22Rv1 (cell line): ENCODE measurements at regions not wholly inside any gene's neighbourhood (a gene's known extent, or its start where the extent isn't known, plus 50 kb on each side); places are given as distances from the start of the nearest gene placed in this dataset.

Source experiments
- ZFX ChIP-seq: fragments of 450-650 bp; IDR thresholded peaks from 2 replicates; pipeline ENCODE4 v1.6.1; 2017; ENCODE audit warnings: antibody characterized with exemption, borderline replicate concordance
- TF ChIP-seq, protein P1 (sequence below): fragments of 450-650 bp; IDR thresholded peaks from 2 replicates; pipeline ENCODE4 v1.5.1; 2017; ENCODE audit warnings: mild to moderate bottlenecking

DNA sequence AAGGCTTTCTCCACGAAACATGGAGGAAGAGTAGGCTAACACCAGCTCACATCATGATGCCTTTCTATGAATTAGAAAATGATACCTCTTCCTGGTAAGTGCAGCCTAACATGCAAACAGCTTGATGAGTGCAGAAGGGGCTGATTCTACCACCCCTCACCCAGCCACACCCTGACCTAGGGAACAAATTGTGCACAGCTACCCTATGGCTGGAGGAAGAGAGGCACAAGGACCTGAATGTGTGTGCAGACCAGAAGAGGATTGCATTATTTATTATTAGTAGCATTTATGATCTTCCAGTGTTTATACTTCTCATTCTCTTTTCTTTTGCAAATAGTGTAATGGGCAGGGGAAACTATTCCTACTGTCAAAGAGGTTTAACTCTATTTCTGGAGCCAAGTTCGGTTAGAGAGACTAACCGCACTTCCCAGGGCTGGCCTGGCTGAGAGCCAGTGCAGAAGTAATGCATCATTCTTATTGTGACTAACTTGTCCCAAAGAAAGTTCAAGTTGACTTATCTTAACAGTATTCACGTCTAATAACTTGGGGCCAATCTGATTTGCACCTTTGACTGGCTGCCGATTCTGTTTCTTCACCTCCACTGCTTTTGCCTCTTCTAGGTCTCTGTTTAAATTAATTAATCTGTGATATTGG, 237.5 kb downstream of the CD83 start:
- TF ChIP-seq, protein P1, sequence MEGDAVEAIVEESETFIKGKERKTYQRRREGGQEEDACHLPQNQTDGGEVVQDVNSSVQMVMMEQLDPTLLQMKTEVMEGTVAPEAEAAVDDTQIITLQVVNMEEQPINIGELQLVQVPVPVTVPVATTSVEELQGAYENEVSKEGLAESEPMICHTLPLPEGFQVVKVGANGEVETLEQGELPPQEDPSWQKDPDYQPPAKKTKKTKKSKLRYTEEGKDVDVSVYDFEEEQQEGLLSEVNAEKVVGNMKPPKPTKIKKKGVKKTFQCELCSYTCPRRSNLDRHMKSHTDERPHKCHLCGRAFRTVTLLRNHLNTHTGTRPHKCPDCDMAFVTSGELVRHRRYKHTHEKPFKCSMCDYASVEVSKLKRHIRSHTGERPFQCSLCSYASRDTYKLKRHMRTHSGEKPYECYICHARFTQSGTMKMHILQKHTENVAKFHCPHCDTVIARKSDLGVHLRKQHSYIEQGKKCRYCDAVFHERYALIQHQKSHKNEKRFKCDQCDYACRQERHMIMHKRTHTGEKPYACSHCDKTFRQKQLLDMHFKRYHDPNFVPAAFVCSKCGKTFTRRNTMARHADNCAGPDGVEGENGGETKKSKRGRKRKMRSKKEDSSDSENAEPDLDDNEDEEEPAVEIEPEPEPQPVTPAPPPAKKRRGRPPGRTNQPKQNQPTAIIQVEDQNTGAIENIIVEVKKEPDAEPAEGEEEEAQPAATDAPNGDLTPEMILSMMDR: no peak
- no peak for TF ChIP-seq ZFX
